ENCODE measurements at regions not wholly inside any gene's neighbourhood (a gene's known extent, or its start where the extent isn't known, plus 50 kb on each side); places are given as distances from the start of the nearest gene placed in this dataset.
"Not testable (repeated sequence)": the region's sequence is repeated elsewhere in the genome, so short reads cannot be mapped to it uniquely, and the experiment has no call there.

- H3K27ac ChIP-seq (ENCODE audit: low read length): no peak overlapping the region
- no peaks in the 10 kb centered on the region for H4K20me1 ChIP-seq (ENCODE audit: insufficient read depth, low read length)
- no peaks in the 10 kb centered on the region for H3K9me2 ChIP-seq (replicated peaks; ENCODE audit: insufficient read depth, low read length)
- no peaks in the 10 kb centered on the region for H3K36me3 ChIP-seq (replicated peaks; ENCODE audit: insufficient read depth, low read length)
- no peaks in the 10 kb centered on the region for H3K79me2 ChIP-seq (ENCODE audit: low read length)
- H3K9me3 ChIP-seq (replicated peaks; ENCODE audit: insufficient read depth, low read length): no peaks in the 10 kb centered on the region
- H3K4me2 ChIP-seq (ENCODE audit: low read depth, low read length): no peak overlapping the region
- H2AFZ ChIP-seq (ENCODE audit: low read length): no peak overlapping the region
- H3K4me1 ChIP-seq (ENCODE audit: low read length): no peaks in the 10 kb centered on the region
- no peak overlapping the region for H3K4me3 ChIP-seq (ENCODE audit: low read length)
- H3K9ac ChIP-seq (ENCODE audit: low read length): no peak overlapping the region
- TF ChIP-seq CTCF (IDR thresholded peaks at IDR 0.05; ENCODE audit: low read length) (no peak), EZH2phosphoT487 (IDR thresholded peaks at IDR 0.05; ENCODE audit: low read length) (no peak), EZH2 (optimal IDR thresholded peaks at IDR 0.05; ENCODE audit: low read depth, low read length) (no peak)
- H3F3A ChIP-seq (ENCODE audit: insufficient read depth, low read length): no peaks in the 10 kb centered on the region
- H3K27me3 ChIP-seq (replicated peaks; ENCODE audit: insufficient read depth, low read length): no peaks in the 10 kb centered on the region
- no peak for DNase-seq
Observed at GRCh38 chr2:113361051-113361450, 76.4 kb upstream of the ZNG1B start.

- H3K36me3 ChIP-seq (replicated peaks; ENCODE audit: insufficient read depth, low read length): no peaks in the 10 kb centered on the region
- no peaks in the 10 kb centered on the region for H3K9me3 ChIP-seq (replicated peaks; ENCODE audit: insufficient read depth, low read length)
- no peaks in the 10 kb centered on the region for H3K79me2 ChIP-seq (ENCODE audit: low read length)
- H3K4me2 ChIP-seq (ENCODE audit: low read depth, low read length): no peak overlapping the region
- no peaks in the 10 kb centered on the region for H4K20me1 ChIP-seq (ENCODE audit: insufficient read depth, low read length)
- TF ChIP-seq EZH2 (optimal IDR thresholded peaks at IDR 0.05; ENCODE audit: low read depth, low read length) (no peak), CTCF (IDR thresholded peaks at IDR 0.05; ENCODE audit: low read length) (no peak), EZH2phosphoT487 (IDR thresholded peaks at IDR 0.05; ENCODE audit: low read length) (no peak)
- no peak overlapping the region for H3K9ac ChIP-seq (ENCODE audit: low read length)
- H3K27me3 ChIP-seq (replicated peaks; ENCODE audit: insufficient read depth, low read length): no peaks in the 10 kb centered on the region
- no peaks in the 10 kb centered on the region for H3F3A ChIP-seq (ENCODE audit: insufficient read depth, low read length)
- H3K4me3 ChIP-seq (ENCODE audit: low read length): no peak overlapping the region
- no peak overlapping the region for H3K27ac ChIP-seq (ENCODE audit: low read length)
- no peaks in the 10 kb centered on the region for H3K9me2 ChIP-seq (replicated peaks; ENCODE audit: insufficient read depth, low read length)
- DNase-seq: no peak
- H3K4me1 ChIP-seq (ENCODE audit: low read length): no peaks in the 10 kb centered on the region
- H2AFZ ChIP-seq (ENCODE audit: low read length): no peak overlapping the region
Observed at GRCh38 chr2:113357071-113357470, 78.3 kb upstream of the PAX8 start.

- not testable (repeated sequence) for H3K9ac ChIP-seq (ENCODE audit: low read length); H3K27ac ChIP-seq (ENCODE audit: low read length); H3K27me3 ChIP-seq (replicated peaks; ENCODE audit: insufficient read depth, low read length); H4K20me1 ChIP-seq (ENCODE audit: insufficient read depth, low read length); H3K4me2 ChIP-seq (ENCODE audit: low read depth, low read length); H3K36me3 ChIP-seq (replicated peaks; ENCODE audit: insufficient read depth, low read length); H3K9me3 ChIP-seq (replicated peaks; ENCODE audit: insufficient read depth, low read length); H3K4me3 ChIP-seq (ENCODE audit: low read length); H2AFZ ChIP-seq (ENCODE audit: low read length); H3K4me1 ChIP-seq (ENCODE audit: low read length); H3K9me2 ChIP-seq (replicated peaks; ENCODE audit: insufficient read depth, low read length); H3F3A ChIP-seq (ENCODE audit: insufficient read depth, low read length); DNase-seq; H3K79me2 ChIP-seq (ENCODE audit: low read length)
Observed at GRCh38 chr2:113356284-113356683, 77.6 kb upstream of the PAX8 start.

- not testable (repeated sequence) for H3K79me2 ChIP-seq (ENCODE audit: low read length); H3K27me3 ChIP-seq (replicated peaks; ENCODE audit: insufficient read depth, low read length); H4K20me1 ChIP-seq (ENCODE audit: insufficient read depth, low read length); H3K27ac ChIP-seq (ENCODE audit: low read length); H2AFZ ChIP-seq (ENCODE audit: low read length); H3K9me3 ChIP-seq (replicated peaks; ENCODE audit: insufficient read depth, low read length); DNase-seq; H3K36me3 ChIP-seq (replicated peaks; ENCODE audit: insufficient read depth, low read length); H3K9ac ChIP-seq (ENCODE audit: low read length); H3F3A ChIP-seq (ENCODE audit: insufficient read depth, low read length); H3K4me3 ChIP-seq (ENCODE audit: low read length); H3K4me2 ChIP-seq (ENCODE audit: low read depth, low read length); H3K4me1 ChIP-seq (ENCODE audit: low read length); H3K9me2 ChIP-seq (replicated peaks; ENCODE audit: insufficient read depth, low read length)
Observed at GRCh38 chr2:113355339-113356015, 76.8 kb upstream of the PAX8 start.

All from MM.1S (cell line).